AG09319 (cell line): ENCODE measurements at regions not wholly inside any gene's neighbourhood (a gene's known extent, or its start where the extent isn't known, plus 50 kb on each side); places are given as distances from the start of the nearest gene placed in this dataset.

ENCODE experiments used
- DNase-seq: peaks from one replicate; pipeline ENCODE4 v3.0.0-alpha.2; 2010; ENCODE audit warnings: low read depth; ENCODE audit errors: extremely low read depth
- TF ChIP-seq, protein P1 (sequence below): IDR thresholded peaks from 2 replicates; pipeline ENCODE4 v1.5.1; 2011; ENCODE audit warnings: low read depth, mild to moderate bottlenecking, inconsistent platforms, low read length, moderate library complexity

DNA sequence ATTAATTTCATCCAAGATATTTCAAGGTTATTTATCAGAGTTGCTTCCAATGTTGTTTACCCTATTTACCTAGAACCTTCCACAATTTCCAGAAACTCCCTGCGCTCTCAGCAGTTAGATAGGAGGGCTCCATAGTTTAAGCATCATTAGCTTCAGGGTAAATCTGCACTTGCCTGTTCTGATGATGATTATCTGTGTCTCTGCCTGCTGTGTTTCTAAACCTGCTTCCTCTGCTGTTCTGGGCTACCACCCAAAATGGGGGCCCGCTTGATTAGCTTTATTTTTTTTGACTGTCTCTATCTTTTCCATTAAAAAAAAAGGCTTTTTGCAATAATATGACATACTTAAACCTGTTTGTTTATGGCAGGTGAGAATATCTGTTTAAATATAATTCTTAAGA is 472.4 kb downstream of the DIPK2A start:
- DNase-seq = no peak
- TF ChIP-seq, protein P1, sequence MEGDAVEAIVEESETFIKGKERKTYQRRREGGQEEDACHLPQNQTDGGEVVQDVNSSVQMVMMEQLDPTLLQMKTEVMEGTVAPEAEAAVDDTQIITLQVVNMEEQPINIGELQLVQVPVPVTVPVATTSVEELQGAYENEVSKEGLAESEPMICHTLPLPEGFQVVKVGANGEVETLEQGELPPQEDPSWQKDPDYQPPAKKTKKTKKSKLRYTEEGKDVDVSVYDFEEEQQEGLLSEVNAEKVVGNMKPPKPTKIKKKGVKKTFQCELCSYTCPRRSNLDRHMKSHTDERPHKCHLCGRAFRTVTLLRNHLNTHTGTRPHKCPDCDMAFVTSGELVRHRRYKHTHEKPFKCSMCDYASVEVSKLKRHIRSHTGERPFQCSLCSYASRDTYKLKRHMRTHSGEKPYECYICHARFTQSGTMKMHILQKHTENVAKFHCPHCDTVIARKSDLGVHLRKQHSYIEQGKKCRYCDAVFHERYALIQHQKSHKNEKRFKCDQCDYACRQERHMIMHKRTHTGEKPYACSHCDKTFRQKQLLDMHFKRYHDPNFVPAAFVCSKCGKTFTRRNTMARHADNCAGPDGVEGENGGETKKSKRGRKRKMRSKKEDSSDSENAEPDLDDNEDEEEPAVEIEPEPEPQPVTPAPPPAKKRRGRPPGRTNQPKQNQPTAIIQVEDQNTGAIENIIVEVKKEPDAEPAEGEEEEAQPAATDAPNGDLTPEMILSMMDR = no peak

DNA sequence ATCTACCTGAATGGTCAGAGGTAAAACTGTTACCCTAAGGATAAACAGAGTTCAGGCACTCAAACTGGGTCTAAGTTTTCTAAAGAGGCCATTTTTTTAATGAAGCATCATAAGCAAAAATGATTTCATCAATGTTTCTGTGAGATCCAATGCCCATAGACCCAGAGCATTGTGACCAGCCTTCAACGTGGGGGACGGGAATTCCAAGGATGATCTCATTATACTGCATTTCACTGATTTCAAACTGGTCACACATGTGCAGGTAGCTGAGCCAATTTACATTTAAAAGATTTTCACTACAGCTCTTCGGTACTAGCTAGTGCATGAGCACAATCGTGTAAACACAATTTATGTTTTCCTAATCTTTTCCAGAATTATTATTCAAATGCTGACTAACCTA is 472.9 kb downstream of the DIPK2A start:
- TF ChIP-seq, protein P1 = no peak
- no peak for DNase-seq

DNA sequence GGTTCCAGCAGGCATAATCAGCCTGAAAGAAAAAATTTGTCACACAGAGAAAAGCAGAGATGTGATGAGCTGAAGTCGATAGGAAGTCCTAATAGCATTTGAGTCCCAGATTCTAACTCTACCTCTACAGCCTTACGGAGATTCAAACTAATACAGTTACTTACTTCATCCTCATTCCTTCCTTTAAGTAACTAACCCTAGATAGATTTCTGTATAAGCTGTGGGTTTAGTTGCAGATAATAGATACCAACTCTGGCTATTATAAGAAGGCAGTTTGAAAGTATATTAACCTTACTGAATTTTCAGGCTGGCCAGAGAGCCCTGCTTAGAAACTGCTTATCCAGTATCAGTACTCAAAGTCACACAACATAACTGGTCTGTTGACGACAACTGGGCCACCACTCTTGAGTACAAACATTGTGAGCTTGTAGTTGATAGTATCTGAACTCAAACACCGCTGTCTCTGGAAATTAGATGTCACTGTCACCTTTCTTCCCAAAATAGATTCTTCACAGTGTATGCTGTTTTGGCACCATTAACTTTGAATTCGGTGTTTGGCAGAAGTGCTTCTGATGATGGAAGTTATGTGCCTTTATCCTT is 484.3 kb downstream of the DIPK2A start:
- TF ChIP-seq, protein P1 = no peak
- no peak for DNase-seq

DNA sequence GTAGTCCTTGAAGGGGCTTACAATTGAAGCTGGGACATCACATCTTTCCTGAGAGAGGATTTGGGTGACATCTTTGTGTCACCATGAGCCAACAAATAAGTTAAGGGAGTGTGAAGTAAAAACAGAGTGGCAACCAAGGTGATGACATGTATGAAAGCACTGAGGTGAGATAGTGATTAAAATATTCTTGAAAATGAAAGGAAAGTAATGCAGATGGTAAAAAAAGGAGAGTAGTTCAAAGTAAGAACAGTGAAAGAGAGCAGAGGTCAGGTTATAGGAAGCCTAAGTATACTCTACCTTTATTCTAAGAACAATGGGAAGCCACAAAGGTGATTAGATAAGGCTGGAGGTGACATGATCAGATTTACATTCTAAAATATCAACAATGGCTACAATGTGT is 486.1 kb downstream of the DIPK2A start:
- TF ChIP-seq, protein P1 = no peak
- DNase-seq = no peak

DNA sequence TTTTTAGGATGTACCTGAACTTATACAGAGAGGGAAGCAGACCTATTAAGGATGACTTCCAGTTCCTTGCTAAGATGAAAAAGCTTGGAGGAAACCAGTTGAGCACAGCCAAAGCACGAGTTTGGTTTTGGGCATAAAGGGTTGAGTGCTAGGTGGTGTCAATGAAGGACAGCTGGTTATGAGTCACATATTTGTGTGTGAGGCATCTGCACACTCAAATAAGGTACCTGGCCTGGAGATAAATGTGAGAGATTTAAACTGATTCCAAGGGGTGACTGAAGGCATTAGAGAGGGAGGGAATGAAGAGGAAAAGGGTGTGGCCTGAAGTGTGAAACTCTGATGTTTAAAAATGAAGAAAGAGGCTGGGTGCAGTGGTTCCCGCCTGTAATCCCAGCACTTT is 486.7 kb downstream of the DIPK2A start:
- TF ChIP-seq, protein P1 = no peak
- no peak for DNase-seq

DNA sequence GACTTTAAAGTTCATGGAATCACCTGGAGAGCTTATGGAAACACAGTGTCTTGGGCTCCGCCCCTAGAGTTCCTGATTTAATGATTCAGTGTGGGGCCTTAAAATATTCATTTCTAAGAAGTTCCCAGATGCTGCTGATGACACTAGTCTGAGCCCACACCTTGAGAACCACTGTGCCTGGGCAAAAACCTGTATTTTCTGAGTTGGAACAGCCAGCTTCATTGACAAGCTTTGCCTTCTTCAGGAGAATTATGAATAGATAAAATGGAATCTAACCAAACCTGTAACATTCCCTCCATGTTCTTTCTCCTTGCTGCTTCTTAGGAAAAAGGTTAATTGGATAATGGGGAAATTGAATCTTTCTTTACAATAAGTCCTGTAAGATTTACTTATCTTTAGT is 490.7 kb downstream of the DIPK2A start:
- no peak for DNase-seq

DNA sequence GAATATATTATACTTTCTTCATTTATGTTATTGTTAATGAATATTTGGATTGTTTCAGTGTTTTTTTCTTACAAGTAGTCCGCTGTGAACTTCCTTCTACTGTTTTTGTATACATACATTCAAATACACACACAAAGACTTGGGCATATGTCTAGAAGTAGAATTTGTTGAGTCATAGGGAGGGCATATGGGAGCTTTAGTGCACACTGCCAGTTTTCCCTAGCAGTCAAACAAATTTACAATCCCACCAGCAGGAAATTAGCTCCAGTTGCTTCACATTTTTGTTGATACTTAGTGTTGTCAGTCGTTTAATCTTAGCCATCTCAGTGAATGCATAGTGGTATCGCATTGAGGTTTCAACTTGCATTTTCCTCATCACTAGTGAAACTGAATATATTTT is 492.3 kb downstream of the DIPK2A start:
- TF ChIP-seq, protein P1 = no peak
- DNase-seq = no peak

More for the DNA sequence above, 490.7 kb downstream of the DIPK2A start:
- TF ChIP-seq, protein P1 = no peak
